HUES48 (cell line): ENCODE measurements at regions not wholly inside any gene's neighbourhood (a gene's known extent, or its start where the extent isn't known, plus 50 kb on each side); places are given as distances from the start of the nearest gene placed in this dataset.

ENCODE experiments used
- H3K27ac ChIP-seq: one replicate; pipeline ENCODE4 v1.7.0; 2013; ENCODE audit warnings: low read depth, low read length, inconsistent platforms
- H3K27me3 ChIP-seq: 2 replicates; pipeline ENCODE4 v1.6.1; 2013; ENCODE audit warnings: mild to moderate bottlenecking, low read length; ENCODE audit not compliant: control insufficient read depth, insufficient read depth
- H3K36me3 ChIP-seq: 2 replicates; pipeline ENCODE4 v1.6.1; 2013; ENCODE audit warnings: low read length; ENCODE audit not compliant: control insufficient read depth, insufficient read depth
- H3K4me1 ChIP-seq: 2 replicates; pipeline ENCODE4 v1.6.1; 2013; ENCODE audit warnings: mild to moderate bottlenecking, low read length; ENCODE audit not compliant: control insufficient read depth, insufficient read depth
- H3K4me3 ChIP-seq: 2 replicates; pipeline ENCODE4 v1.5.1; 2013; ENCODE audit warnings: mild to moderate bottlenecking, low read depth, low read length
- H3K9ac ChIP-seq: 2 replicates; pipeline ENCODE4 v1.6.1; 2013; ENCODE audit warnings: mild to moderate bottlenecking, low read depth, low read length, moderate library complexity
- H3K9me3 ChIP-seq: 2 replicates; pipeline ENCODE4 v1.6.1; 2013; ENCODE audit warnings: low read length; ENCODE audit not compliant: control insufficient read depth, insufficient read depth

GRCh38 chr2:57979158-57979557, 67.4 kb upstream of the VRK2 start:
- Histone ChIP-seq H3K4me3 (no peak overlapping the region), H3K27ac (peak overlapping the region; percentile 29), H3K36me3 (no peaks in the 10 kb centered on the region), H3K9ac (no peak overlapping the region), H3K9me3 (no peaks in the 10 kb centered on the region), H3K27me3 (no peaks in the 10 kb centered on the region), H3K4me1 (peaks cover 5% of the 10 kb centered on the region; the same call in 1 of the 2 replicates)

- no peak overlapping the region for H3K27ac ChIP-seq
- H3K9ac ChIP-seq: no peak overlapping the region
- H3K4me1 ChIP-seq: peaks cover 5% of the 10 kb centered on the region; the same call in 1 of the 2 replicates
- H3K36me3 ChIP-seq: no peaks in the 10 kb centered on the region
- no peaks in the 10 kb centered on the region for H3K9me3 ChIP-seq
- H3K27me3 ChIP-seq: no peaks in the 10 kb centered on the region
- no peak overlapping the region for H3K4me3 ChIP-seq
Observed at GRCh38 chr2:57981083-57981768, 65.4 kb upstream of the VRK2 start.

DNA sequence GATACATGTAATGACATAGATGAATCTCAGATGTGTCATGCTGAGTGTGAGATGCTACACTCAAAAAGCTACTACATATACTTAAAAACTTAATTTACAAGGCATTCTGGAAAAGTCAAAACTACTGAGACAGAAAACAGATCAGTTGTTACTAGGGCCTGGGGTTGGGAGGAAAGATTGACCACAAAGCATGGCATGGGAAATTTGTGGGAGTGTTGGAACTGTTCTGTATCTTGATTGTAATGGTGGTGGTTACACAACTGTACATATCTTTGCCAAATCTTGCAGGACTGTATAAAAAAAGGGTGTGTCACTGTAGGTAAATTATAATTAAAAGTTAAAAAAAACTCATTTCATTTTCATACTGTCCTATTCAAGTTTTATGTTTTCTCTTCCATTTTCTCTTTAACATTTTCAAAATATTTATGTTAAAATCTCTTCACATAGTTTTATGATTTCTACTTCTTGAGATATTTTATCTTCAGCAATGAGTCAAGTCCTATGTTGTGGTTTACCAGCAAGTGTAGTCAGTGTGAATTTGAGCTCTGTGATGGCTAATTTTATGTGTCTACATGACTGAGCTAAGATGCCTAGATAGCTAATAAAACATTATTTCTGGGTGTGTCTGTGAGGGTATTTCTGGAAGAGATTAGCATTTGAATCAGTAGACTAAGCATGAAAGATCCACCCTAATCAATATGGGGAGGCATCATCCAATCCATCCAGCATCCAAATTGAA, 58.6 kb upstream of the VRK2 start:
- Histone ChIP-seq H3K9me3 (no peaks in the 10 kb centered on the region), H3K4me3 (no peak overlapping the region), H3K9ac (no peak overlapping the region), H3K27me3 (no peaks in the 10 kb centered on the region), H3K27ac (no peak overlapping the region), H3K36me3 (no peaks in the 10 kb centered on the region), H3K4me1 (no peaks in the 10 kb centered on the region)

DNA sequence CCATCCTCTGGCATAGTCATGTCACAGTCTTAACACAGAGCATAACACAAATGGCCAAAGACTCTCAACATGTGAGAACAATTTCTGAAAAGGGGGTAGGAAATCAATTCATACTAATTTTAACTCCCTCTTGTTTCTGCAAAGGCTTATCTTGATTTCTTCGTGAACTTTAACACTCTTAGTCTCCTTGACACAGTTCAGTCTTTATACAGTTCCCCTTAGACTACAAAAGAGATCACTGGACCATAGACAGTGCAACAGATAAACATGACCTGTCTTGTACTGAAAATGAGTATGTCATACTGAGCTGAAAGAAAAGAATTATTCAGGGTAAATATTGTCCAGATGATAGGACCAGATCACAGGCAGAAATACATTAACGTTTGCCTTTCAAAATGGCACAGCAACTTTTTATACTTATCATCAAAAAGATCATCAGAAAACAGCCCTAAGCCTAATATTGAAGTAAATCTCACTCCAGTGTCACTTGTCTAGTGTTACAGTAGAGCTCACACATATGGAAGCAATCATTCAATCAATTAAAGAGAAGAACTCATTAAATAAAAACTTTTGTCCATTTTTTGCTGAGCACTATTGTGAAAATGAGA, 56.4 kb upstream of the VRK2 start:
- Histone ChIP-seq H3K9me3 (no peaks in the 10 kb centered on the region), H3K36me3 (no peaks in the 10 kb centered on the region), H3K27ac (no peak overlapping the region), H3K4me3 (no peak overlapping the region), H3K9ac (no peak overlapping the region), H3K4me1 (no peaks in the 10 kb centered on the region), H3K27me3 (no peaks in the 10 kb centered on the region)
